ENCODE measurements at regions not wholly inside any gene's neighbourhood (a gene's known extent, or its start where the extent isn't known, plus 50 kb on each side); places are given as distances from the start of the nearest gene placed in this dataset.

DNA sequence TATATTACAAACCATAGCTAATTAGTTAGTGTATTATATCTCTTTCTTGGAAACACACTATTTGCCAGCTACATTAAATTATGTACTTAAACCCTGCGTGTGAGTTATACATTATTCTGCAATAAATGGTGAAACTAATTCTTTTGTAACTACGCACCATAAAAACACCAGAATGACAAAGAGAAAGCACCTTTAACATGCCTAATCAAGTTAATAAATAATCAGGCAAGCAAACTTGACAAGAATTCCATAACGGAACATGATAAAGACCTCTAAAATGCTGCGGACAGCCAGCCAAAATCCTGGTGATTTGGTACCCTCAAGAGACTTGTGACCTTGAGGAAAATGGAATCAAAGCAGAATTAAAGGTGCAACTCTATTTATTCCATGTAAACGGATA lies 375.3 kb upstream of the KITLG start:
- TF ChIP-seq CTCF (IDR thresholded peaks at IDR 0.05) = no peak
- no peak for TF ChIP-seq POLR2A (IDR thresholded peaks at IDR 0.05)
- H3K27ac ChIP-seq = no peak overlapping the region
- no peaks in the 10 kb centered on the region for H3K4me1 ChIP-seq
- no peaks in the 10 kb centered on the region for H3K36me3 ChIP-seq (ENCODE audit: low read depth, missing control alignments)
- DNase-seq = no peak
- no peak overlapping the region for H3K4me3 ChIP-seq
- WGBS, 2 donors = 60 to 67% methylated on average over 5 of the region's 5 CpGs
- intact Hi-C loops (cut with DNase I; ENCODE audit: low total_unique reads) = no loop called here
- H3K9me3 ChIP-seq = no peaks in the 10 kb centered on the region
- no peaks in the 10 kb centered on the region for H3K27me3 ChIP-seq

GRCh38 chr12:88953029-88953586 lies 372.8 kb upstream of the KITLG start:
- no peaks in the 10 kb centered on the region for H3K36me3 ChIP-seq (ENCODE audit: low read depth, missing control alignments)
- no peak overlapping the region for H3K27ac ChIP-seq
- intact Hi-C loops (cut with DNase I; ENCODE audit: low total_unique reads) = no loop called here
- no peak for TF ChIP-seq POLR2A (IDR thresholded peaks at IDR 0.05)
- TF ChIP-seq CTCF (IDR thresholded peaks at IDR 0.05) = no peak
- DNase-seq = no peak
- 92% methylated on average over 9 of the region's 9 CpGs for WGBS, 2 donors
- no peaks in the 10 kb centered on the region for H3K27me3 ChIP-seq
- H3K4me1 ChIP-seq = no peaks in the 10 kb centered on the region
- H3K4me3 ChIP-seq = no peak overlapping the region
- H3K9me3 ChIP-seq = no peaks in the 10 kb centered on the region

GRCh38 chr12:88952562-88952942 lies 372.3 kb upstream of the KITLG start:
- intact Hi-C loops (cut with DNase I; ENCODE audit: low total_unique reads) = no loop called here
- TF ChIP-seq CTCF (IDR thresholded peaks at IDR 0.05) (no peak), POLR2A (IDR thresholded peaks at IDR 0.05) (no peak)
- Histone ChIP-seq H3K27ac (no peak overlapping the region), H3K4me1 (no peaks in the 10 kb centered on the region), H3K9me3 (no peaks in the 10 kb centered on the region), H3K27me3 (no peaks in the 10 kb centered on the region), H3K4me3 (no peak overlapping the region), H3K36me3 (ENCODE audit: low read depth, missing control alignments) (no peaks in the 10 kb centered on the region)
- 79 to 95% methylated on average over 1 of the region's 1 CpG for WGBS, 2 donors
- no peak for DNase-seq

GRCh38 chr12:88951860-88952561 lies 371.7 kb upstream of the KITLG start:
- Histone ChIP-seq H3K27ac (no peak overlapping the region), H3K4me3 (no peak overlapping the region), H3K9me3 (no peaks in the 10 kb centered on the region), H3K4me1 (no peaks in the 10 kb centered on the region), H3K27me3 (no peaks in the 10 kb centered on the region), H3K36me3 (ENCODE audit: low read depth, missing control alignments) (no peaks in the 10 kb centered on the region)
- no peak for DNase-seq
- TF ChIP-seq CTCF (IDR thresholded peaks at IDR 0.05) (no peak), POLR2A (IDR thresholded peaks at IDR 0.05) (no peak)
- WGBS, 2 donors = 70 to 73% methylated on average over 2 of the region's 2 CpGs
- intact Hi-C loops (cut with DNase I; ENCODE audit: low total_unique reads) = no loop called here

DNA sequence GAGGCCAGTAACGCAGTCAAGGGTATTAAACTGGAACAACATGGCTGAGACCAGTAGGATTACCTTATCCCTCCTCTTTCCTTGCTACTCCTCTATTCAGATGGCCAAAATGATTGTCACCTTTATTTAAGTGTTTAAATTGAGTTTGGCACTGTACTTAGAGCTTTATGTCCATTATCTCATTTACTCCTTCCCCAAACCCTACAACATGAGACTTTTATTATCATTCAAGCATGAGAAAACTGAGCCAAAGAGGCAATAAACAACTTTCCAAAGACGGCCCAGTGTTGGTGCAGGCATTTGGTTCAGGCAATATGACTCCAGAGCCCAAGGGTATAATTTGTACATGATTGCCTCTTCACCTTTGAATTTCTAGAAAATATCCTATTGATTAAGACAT lies 370.9 kb upstream of the KITLG start:
- no peak overlapping the region for H3K27ac ChIP-seq
- 68 to 83% methylated on average over 2 of the region's 2 CpGs for WGBS, 2 donors
- intact Hi-C loops (cut with DNase I; ENCODE audit: low total_unique reads) = no loop called here
- no peak overlapping the region for H3K4me3 ChIP-seq
- no peaks in the 10 kb centered on the region for H3K4me1 ChIP-seq
- H3K36me3 ChIP-seq (ENCODE audit: low read depth, missing control alignments) = no peaks in the 10 kb centered on the region
- no peaks in the 10 kb centered on the region for H3K9me3 ChIP-seq
- no peak for DNase-seq
- no peaks in the 10 kb centered on the region for H3K27me3 ChIP-seq
- no peak for TF ChIP-seq POLR2A (IDR thresholded peaks at IDR 0.05)
- TF ChIP-seq CTCF (IDR thresholded peaks at IDR 0.05) = no peak
